Inferior parietal cortex (tissue), 1 donor: ENCODE measurements at regions not wholly inside any gene's neighbourhood (a gene's known extent, or its start where the extent isn't known, plus 50 kb on each side); places are given as distances from the start of the nearest gene placed in this dataset.

Experiments
- DNase-seq: peaks from one replicate; pipeline ENCODE4 v3.0.0-alpha.2; 2016; ENCODE audit errors: extremely low spot score

DNA sequence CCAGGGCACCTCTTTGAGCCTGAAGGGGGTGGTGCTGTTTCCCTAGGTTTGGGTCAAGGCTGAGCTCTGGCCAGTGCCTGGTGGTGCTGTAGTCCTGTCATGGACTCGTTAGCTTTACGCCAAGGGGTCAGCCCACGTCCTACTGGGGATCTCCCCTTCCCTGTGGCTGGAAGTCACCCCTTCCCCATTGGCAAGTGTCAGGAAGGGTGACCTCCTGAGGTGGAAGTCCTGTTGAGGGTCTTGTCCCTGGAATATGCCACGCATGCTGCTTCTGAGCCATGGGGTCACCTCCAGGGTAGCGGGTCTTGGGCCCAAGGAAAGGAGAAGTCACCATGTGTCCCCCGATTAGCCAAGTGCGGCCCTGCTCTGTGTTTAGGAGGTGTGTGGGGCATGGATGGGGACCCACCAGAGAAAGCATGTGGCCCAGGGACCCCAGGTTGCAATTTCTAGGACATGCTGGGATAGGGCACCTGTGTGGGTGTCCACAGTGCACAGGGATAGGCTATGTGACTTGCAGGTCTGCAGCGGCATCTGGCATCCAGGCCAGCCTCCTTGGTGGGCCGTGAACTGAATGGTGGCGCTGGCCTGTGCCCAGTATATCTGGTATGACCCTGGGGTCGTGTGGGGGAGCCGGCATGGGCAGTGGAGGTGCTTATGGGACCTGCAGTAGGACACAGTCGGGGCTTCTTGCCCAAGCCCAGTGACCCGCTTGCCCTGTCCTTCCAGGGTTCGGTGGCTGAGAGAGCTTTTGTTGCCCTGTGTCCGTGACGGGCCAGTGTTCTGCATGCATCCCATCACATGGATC, 226.7 kb downstream of the SNRPN start:
- DNase-seq: no peak

DNA sequence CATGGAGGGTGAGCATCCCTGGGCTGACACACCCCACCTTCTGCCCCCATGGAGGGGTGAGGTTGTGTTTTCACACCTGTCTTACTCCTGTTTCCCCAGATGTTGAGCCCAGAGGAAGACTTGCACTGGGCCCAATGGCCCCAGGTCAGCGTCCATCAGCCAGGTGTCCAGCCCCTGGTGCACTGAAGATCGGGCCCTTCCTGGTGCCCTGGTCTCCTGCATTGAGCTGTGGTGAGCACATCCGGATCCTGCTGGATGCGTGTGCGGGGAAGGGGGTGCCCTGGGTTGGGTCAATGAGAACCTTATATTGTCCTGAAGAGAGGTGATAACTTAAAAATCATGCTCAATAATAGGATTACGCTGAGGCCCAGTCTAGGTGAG, 227.3 kb downstream of the SNRPN start:
- DNase-seq: no peak

DNA sequence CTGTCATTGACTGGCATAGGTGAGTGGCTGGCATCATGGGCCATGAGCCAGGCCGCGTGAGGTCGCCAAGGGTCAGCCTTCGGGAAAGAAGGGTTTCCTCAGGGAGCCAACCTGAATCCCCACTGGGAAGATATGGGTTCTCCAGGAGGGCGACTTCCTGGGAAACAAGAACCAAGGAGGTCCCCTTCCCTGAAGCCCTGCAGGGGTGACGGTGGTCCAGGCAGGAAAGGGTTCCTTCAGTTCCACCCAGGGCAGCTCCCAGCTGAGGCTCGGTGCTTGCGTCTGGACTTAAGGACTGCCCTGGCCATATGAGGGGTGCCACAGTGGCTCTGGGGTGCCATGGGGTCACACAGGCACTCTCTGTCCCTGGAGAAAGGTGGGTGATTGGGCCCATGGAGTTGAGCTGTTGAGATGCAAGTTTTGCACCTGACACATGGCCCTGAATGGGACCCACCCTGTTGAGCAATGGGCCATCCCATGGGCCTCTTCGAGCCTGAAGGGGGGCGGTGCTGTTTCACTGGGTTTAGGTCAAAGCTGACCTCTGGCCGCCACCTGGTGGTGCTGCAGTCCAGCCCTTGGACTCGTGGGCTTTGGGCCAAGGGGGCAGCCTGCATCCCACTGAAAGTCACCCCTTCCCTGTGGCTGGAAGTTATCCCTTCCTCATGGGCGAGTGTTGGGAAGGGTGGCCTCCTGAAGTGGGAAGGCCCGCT, 228.1 kb downstream of the SNRPN start:
- no peak for DNase-seq

DNA sequence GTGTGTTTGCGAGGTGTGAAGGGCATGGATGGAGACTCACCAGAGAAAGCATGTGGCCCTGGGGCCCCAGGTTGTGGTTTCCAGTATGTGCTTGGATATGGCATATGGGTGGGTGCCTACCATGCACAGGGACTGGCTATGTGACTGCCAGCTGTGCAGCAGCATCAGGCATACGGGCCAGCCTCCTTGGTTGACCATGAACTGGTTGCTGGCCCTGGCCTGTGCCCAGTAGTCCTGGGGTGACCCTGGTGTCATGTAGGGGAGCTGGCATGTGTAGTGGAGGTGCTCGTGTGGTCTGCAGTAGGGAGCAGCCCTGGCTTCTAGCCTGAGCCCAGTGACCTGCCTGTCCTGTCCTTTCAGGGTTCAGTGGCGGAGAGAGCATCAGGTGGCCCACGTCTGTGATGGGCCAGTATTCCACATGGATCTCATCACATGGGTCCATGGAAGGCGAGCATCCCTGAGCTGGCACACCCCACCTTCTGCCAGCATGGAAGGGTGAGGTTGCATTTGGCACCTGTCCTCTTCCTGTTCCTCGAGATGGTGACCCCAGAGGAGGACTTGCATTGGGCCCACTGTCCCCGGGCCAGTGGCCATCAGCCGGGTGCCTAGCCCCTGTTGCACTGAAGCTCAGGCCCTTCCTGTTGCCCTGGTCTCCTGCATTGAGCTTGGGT, 228.9 kb downstream of the SNRPN start:
- DNase-seq: no peak

DNA sequence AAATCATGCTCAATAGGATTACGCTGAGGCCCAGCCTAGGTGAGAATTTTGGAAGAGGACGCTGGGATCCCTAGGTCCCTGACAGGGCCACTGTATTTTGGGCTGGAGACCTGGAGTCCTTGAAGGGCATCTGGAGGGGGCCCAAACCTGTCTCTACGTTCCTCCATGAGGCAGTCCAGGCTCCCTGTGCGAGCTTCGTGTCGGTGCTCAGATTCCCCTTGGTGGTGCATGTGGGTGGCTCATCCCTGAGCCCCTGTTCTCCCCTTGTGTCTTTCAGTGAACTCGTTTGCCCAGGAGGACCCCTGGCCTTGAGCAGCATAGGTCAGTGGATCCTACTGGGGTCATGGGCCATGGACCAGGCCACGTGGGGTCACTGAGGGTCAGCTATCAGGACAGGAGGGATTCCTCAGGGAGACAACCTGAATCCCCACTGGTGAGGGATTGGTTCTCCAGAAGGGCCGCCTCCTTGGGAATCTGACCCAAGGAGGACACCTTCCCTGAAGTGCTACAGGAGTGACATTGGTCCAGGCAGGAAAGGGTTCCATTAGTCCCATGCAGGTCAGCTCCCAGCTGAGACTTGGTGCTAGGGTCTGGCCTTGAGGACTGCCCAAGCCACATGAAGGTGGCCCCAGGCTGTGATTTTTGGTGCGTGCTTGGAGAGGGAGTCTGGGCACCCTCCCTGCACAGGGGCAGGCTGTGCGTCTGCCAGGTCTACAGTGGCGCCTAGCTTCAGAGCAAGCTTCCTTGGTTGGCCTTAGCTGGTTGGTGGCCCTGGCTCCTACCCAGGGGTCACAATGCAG, 229.8 kb downstream of the SNRPN start:
- DNase-seq: no peak

DNA sequence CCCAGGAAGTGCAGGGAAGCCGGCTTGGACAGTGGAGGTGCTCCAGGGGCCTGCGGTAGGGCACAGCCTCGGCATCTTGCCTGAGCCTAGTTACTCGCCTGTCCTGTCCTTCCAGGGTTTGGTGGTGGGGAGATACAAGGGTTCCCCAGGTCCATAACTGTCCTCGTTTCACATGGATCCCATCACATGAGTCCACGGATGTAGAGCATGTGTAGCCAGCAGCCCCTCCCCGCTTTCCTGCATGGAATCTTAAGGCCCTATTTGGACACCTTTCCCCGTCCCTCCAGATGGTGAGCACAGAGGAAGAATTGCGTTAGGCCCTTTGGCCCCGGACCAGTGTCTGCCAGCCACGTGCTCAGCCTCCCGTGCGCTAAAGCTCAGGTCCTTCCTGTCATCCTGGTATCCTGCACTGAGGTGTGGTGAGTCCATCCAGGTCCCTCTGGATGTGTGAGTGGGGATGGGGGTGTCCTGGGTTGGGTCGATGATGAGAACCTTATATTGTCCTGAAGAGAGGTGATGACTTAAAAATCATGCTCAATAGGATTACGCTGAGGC, 230.4 kb downstream of the SNRPN start:
- DNase-seq: no peak

DNA sequence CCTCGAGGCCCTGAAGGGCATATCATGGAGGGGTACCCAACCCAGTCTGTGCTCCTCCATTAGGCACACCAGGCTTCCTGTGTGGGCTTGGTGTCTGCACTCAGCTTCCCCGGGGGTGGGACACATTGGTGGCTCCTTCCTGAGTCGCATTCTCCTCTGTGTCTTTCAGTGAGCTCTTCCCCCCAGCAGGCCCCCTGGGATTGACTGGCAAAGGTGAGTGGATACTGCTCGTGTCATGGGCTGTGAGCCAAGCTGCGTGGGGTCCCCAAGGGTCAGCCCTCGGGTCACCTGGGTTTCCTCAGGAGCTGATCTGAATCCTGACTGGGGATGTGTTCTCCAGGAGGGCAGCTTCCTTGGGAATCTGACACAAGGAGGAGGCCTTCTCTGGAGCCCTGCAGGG, 231.0 kb downstream of the SNRPN start:
- no peak for DNase-seq

DNA sequence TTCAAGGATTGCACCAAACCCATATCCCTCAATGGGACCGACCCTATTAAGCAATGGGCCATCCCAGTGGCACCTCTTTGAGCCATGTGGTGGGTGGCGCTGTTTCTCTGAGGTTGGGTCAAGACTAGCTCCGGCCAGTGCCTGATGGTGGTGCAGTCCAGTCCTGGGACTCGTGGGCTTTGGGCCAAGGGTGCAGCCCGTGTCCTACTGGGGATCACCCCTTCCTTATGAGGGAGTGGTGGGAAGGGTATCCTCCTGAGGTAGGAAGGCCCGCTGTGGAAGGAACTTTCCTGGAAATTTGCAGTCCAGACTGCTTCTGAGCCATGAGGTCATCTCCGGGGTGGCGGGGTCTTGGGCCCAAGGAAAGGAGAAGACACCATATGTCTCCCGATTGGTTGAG, 231.6 kb downstream of the SNRPN start:
- no peak for DNase-seq

DNA sequence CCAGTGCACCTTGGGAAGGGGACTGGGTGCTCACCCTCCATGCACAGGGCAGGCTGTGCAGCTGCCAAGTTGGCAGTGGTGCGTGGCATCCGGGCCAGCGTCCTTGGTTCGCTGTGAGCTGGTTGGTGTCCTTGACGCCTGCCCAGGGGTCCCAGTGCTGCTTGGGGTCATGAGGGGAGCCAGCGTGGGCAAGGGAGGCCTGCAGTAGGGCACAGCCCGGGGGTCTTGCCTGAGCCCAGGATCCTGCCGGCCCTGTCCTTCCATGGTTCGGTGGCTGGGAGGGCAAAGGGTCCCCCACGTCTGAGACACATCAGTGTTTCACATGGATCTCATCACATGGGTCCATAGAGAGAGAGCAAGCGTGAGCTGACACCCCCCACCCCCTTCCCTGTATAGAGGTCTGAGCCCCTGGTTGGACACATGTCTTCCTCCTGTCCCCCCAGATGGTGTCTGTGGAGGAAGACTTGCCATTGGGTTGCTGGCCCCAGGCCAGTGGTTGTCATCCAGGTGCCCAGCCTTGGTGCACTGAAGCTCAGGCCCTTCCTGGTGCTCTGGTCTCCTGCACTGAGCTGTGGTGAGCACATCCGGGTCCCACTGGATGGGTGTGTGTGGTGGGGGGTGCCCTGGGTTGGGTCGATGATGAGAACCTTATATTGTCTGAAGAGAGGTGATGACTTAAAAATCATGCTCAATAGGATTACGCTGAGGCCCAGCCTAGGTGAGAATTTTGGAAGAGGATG, 232.3 kb downstream of the SNRPN start:
- no peak for DNase-seq

DNA sequence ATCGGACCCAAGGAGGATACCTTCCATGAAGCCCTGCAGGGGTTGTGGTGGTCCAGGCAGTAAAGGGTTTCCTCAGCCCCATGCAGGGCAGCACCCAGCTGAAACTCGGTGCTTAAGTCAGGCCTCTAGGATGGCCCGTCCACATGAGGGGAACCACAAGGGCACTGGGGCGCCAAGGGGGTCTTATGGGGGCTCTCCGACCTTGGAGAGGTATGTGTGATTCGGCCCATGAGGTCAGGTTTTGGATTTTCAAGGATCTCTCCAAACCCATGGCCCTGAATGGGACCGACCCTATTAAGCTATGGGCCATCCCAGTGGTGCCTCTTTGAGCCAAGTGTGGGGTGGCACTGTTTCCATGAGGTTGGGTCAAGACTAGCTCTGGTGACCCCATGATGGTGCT, 233.3 kb downstream of the SNRPN start:
- no peak for DNase-seq

DNA sequence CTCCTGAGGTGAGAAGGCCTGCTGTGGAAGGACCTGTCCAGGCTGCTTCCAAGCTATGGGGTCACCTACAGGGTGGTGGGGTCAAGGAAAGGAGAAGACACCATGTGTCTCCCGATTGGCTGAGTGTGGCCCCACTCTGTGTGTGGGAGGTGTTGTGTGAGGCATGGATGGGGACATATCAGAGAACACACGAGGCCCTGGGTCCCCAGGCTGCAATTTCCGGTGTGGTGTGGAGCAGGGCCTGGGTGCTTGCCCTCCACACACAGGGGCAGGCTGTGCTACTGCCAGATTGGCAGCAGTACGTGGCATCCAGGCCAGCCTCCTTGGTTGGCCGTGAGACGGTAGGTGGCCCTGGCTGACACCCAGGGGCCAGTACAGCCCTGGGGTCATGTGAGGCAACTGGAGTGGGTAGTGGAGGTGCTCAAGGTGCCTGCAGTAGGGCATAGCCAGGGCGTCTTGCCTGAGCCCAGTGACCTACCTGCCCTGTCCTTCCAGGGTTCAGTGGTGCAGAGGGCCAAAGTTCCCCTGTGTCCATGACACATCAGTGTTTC, 233.8 kb downstream of the SNRPN start:
- no peak for DNase-seq

DNA sequence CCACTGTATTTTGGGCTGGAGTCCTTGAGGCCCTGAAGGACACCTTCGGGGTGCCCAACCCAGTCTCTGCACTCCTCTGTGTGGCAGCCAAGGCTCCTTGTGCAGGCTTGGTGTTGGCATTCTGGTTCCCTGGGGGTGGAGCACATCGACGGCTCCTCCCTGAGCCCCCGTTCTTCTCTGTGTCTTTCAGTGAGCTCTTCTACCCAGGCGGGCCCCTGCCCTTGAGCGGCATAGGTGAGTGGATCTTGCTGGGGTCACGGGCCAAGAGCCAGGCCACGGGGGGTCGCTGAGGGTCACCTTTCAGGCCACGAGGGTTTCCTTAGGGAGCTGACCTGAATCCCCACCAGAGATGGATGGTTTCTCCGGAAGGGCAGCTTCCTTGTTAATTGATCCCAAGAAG, 234.8 kb downstream of the SNRPN start:
- no peak for DNase-seq

DNA sequence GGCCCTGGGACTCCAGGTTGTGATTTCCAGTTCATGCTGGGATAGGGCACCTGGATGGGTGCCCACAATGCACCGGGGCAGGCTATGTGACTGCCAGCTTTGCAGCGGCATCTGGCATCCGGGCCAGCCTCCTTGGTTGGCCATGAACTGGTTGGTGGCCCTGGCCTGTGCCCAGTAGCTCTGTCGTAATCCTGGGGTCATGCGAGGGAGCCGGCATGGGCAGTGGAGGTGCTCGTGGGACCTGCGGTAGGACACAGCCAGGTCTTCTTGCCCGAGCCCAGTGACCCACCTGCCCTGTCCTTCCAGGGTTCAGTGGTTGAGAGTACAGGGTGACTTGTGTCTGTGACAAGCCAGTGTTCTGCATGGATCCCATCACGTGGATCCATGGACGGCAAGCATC, 237.9 kb downstream of the SNRPN start:
- no peak for DNase-seq

DNA sequence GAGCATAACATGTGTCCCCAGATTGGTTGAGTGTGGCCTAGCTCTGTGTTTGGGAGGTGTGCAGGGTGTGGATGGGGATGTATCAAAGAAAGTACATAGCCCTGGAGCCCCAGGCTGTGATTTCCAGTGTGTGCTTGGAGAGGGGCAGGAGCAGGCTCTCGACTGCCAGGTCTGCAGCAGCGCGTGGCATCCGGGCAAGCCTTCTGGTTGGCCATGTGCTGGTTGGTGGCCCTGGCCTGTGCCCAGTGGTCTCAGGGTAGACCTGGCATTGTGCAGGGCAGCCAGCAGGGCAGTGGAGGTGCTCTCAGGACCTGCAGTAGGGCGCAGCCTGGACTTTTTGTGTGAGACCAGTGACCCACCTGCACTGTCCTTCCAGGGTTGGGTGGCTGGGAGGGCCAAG, 231.5 kb downstream of the UBE3A start:
- no peak for DNase-seq

DNA sequence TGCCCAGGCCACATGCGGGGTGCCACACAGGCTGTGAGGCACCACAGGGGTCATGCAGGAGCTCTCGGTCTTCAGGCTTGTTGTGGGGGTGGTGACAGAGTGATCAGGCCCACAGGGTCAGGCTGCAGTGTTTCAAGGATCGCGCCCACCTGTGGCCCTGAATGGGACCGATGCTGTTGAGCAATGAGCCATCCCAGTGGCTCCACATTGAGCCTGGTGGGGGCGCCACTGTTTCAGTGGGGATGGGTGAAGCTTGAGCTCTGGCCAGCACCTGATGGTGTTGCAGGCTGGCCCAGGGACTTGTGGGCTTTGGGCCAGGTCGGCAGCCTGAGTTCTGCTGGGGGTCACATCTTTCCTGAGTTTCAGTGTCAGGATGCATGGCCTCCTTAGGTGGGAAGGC, 230.1 kb downstream of the UBE3A start:
- DNase-seq: no peak

DNA sequence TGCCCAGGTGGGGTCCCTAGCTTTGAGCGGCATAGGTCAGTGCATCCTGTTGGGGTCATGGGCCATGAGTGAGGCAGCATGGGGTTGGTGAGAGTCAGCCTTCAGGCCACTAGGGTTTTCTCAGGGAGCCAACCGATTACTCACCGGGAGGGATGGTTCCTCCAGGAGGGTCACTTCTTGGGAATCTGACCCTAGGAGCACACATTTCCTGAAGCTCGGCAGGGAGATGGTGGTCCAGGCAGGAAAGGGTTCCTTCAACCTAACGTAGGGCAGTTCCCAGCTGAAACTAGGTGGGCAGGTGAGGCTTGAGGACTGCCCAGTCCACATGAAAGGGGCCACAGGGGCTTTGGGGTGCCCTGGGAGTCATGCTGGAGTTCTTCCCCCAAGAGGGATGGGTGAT, 218.0 kb downstream of the UBE3A start:
- no peak for DNase-seq

DNA sequence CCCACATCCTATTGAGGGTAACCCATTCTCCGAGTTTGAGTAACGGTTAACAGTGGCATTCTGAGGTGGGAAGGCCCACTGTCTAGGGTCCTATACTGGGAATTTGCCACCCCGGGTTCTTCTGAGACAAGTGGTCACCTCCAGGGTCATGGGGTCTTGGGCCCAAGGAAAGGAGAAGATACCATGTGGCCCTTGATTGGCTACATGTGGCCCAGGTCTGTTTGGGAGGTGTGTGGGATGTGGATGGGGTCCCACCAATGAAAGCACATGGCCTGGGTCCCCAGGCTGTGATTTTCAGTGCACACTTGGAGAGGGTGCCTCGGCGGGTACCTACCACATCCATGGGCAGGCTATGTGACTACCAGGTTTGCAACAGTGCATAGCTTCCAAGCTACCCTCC, 214.4 kb downstream of the UBE3A start:
- DNase-seq: no peak

DNA sequence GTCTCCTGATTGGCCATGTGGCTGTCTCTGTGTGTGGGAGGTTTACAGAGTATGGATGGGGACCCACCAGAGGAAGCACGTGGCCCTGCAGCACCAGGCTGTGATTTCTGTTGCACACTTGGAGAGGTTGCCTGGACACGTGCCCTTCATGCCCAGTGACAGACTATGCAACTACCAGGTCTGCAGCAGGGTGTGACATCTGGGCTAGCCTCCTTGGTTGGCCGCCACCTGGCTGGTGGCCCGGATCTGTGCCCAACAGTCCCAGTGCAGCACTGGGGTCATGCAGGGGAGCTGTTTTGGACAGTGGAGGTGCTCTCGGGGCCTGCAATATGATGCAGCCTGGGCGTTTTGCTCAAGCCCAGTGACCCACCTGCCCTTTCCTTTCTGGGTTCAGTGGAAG, 212.5 kb downstream of the UBE3A start:
- DNase-seq: no peak

DNA sequence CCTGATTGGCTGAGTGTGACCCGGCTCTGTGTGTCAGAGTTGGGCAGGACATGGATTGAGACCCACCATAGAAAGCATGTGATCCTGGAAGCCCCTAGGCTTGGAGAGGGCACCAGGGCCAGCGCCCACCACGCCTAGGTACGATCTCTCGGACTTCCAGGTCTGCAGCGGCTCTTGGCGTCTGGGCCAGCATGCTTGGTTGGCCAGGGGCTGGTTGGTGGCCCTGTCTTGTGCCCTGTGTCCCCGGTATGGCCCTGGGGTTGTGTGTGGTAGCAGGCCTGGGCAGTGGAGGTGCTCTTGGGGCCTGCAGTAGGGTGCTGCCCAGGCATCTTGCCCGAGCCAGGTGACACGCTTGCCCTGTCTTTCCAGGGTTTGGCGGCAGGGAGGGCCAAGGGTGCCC, 210.6 kb downstream of the UBE3A start:
- no peak for DNase-seq

DNA sequence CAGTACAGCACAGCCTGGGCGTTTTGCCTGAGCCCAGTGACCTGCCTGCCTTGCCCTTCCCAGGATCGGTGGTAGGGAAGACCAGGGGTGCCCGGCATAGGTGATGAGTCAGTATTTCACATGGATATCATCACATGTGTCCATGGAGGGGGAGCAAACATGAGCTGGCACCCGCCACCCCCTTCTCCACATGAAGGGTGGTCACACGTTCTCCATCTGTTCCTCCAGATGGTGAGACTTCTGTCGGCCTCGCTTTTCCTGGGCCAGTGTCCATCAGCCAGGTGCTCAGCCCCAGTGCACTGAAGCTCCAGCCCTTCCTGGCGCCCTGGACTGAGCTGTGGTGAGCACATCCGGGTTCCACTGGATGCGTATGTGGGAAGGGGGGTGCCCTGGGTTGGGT, 208.4 kb downstream of the UBE3A start:
- DNase-seq: no peak
